ENCODE measurements at regions not wholly inside any gene's neighbourhood (a gene's known extent, or its start where the extent isn't known, plus 50 kb on each side); places are given as distances from the start of the nearest gene placed in this dataset.

DNA sequence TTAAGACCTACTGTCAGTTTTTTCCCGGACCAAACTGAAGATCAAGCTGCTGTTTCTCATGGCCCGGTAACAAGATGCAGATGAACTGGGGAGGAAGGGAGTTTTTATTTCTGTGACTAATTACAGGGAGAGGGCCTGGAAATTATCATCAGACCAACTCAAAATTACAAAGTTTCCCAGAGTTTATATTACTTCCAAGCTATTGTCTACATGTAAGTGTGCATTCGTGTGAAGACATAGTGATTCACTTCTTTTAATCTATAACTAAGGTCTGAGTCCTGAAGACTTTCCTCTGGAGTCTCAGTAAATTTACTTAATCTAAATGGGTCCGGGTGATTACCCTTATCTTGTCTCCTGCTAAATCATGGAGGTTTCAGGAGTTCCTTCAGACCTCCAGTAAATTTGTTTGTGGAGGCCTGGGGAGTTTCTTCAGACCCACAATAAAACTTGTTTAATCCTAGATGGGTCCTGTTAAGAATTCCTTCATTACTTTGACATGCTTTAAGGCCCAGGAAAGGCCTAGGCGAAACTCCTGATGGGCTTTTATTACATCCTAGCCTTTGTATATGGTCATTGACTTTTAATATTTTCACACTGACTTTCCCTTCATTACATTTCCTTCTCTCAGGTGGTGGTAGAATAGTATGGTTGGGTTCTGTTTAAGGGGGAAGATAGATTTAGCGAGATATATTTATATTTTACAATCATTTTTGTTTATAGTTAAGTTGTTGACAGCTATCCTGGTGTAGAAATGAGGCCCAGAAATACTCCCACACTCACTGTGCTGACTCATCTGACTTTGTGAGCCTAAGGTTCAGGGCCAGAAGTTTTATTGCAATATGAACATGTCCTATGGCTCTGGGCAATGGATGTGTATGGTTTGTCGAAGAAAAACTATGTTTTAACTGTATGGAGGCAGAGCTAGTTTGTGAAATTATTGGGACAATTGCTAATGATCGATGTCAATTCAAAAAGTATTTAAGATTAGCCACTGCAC is 627.0 kb upstream of the FBXO33 start:
- TF ChIP-seq YY1 (IDR thresholded peaks at IDR 0.05; ENCODE audit: insufficient read depth, insufficient read length) = no peak
- TF ChIP-seq SUZ12 (IDR thresholded peaks at IDR 0.05; ENCODE audit: extremely low read depth, insufficient read depth, insufficient read length) = no peak
